RWPE2 (cell line): ENCODE measurements at regions not wholly inside any gene's neighbourhood (a gene's known extent, or its start where the extent isn't known, plus 50 kb on each side); places are given as distances from the start of the nearest gene placed in this dataset.

ENCODE experiments used
- ATAC-seq: fragments of 200-7000 bp; cut with Tn5 transposase; 3 replicates; pipeline ENCODE4 v1.9.1; 2021; ENCODE audit warnings: low read depth
- DNase-seq: peaks from one replicate; pipeline ENCODE4 v3.0.0-alpha.2; 2020; ENCODE audit warnings: low spot score
- H3K27ac ChIP-seq: fragments of 450-650 bp; 2 replicates; pipeline ENCODE4 v1.5.1; 2017; ENCODE audit warnings: mild to moderate bottlenecking; ENCODE audit not compliant: poor library complexity, severe bottlenecking
- H3K27me3 ChIP-seq: fragments of 250-450 bp; sonication (Bioruptor Pico); 2 replicates; pipeline ENCODE4 v1.5.1; 2021; ENCODE audit warnings: mild to moderate bottlenecking, moderate library complexity; ENCODE audit not compliant: insufficient read depth, poor library complexity, severe bottlenecking
- H3K36me3 ChIP-seq: fragments of 250-450 bp; sonication (Bioruptor Pico); 2 replicates; pipeline ENCODE4 v1.5.1; 2020; ENCODE audit warnings: low read depth, mild to moderate bottlenecking, moderate library complexity
- H3K4me1 ChIP-seq: fragments of 250-450 bp; sonication (Bioruptor Pico); 2 replicates; pipeline ENCODE4 v1.5.1; 2021; ENCODE audit warnings: mild to moderate bottlenecking, moderate library complexity; ENCODE audit not compliant: insufficient read depth, poor library complexity, severe bottlenecking
- H3K4me3 ChIP-seq: fragments of 250-450 bp; sonication (Bioruptor Pico); 2 replicates; pipeline ENCODE4 v1.5.1; 2021; ENCODE audit warnings: mild to moderate bottlenecking, moderate library complexity; ENCODE audit not compliant: severe bottlenecking
- H3K9me3 ChIP-seq: fragments of 250-450 bp; sonication (Bioruptor Pico); 2 replicates; pipeline ENCODE4 v1.5.1; 2021; ENCODE audit warnings: mild to moderate bottlenecking, moderate library complexity; ENCODE audit not compliant: severe bottlenecking
- TF ChIP-seq, protein P1 (sequence below): fragments of 450-650 bp; IDR thresholded peaks from one replicate; pipeline ENCODE4 v1.5.1; 2017; ENCODE audit warnings: mild to moderate bottlenecking, moderate library complexity; ENCODE audit not compliant: poor library complexity, severe bottlenecking

DNA sequence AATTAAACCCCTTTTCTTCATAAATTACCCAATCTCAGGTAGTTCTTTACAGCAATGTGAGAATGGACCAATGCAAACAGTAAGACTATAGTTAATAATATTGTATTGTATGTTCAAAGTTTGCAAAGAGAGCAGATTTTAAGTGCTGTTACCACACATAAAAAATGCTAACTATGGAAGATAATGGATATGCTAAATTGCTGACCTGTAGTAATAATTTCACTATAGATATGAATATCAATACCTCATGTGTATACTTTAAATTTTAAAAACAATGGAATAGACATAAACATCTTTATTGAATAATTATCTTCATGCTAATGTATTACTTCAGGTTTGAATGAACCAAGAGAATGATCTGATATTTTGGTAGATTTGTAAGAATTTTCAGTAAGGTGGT, 552.4 kb upstream of the CHRM3 start:
- Histone ChIP-seq H3K27ac (no peak overlapping the region), H3K4me1 (no peaks in the 10 kb centered on the region), H3K27me3 (no peaks in the 10 kb centered on the region), H3K4me3 (no peak overlapping the region), H3K9me3 (no peaks in the 10 kb centered on the region), H3K36me3 (no peaks in the 10 kb centered on the region)
- TF ChIP-seq, protein P1, sequence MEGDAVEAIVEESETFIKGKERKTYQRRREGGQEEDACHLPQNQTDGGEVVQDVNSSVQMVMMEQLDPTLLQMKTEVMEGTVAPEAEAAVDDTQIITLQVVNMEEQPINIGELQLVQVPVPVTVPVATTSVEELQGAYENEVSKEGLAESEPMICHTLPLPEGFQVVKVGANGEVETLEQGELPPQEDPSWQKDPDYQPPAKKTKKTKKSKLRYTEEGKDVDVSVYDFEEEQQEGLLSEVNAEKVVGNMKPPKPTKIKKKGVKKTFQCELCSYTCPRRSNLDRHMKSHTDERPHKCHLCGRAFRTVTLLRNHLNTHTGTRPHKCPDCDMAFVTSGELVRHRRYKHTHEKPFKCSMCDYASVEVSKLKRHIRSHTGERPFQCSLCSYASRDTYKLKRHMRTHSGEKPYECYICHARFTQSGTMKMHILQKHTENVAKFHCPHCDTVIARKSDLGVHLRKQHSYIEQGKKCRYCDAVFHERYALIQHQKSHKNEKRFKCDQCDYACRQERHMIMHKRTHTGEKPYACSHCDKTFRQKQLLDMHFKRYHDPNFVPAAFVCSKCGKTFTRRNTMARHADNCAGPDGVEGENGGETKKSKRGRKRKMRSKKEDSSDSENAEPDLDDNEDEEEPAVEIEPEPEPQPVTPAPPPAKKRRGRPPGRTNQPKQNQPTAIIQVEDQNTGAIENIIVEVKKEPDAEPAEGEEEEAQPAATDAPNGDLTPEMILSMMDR: no peak
- no peak for DNase-seq
- ATAC-seq: no peak

DNA sequence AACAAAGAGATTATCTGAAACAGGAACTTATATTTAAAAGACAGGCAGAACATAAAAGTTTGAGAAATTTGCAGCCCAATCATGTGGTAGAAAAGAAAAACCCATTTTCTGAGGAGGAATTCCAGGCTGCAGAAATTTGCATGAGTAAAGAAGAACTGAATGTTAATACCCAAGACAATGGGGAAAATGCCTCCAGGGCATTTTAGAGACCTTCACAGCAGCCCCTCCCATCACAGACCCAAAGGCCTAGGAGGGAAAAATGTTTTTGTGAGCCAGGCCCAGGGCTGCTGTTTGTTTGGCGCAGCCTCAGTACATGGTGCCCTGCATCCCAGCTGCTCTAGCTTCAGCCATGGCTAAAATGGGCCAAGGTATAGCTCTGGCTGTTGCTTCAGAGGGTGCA, 554.3 kb upstream of the CHRM3 start:
- Histone ChIP-seq H3K27me3 (no peaks in the 10 kb centered on the region), H3K36me3 (no peaks in the 10 kb centered on the region), H3K4me1 (no peaks in the 10 kb centered on the region), H3K9me3 (no peaks in the 10 kb centered on the region), H3K4me3 (no peak overlapping the region), H3K27ac (no peak overlapping the region)
- DNase-seq: no peak
- TF ChIP-seq, protein P1: no peak
- ATAC-seq: no peak

DNA sequence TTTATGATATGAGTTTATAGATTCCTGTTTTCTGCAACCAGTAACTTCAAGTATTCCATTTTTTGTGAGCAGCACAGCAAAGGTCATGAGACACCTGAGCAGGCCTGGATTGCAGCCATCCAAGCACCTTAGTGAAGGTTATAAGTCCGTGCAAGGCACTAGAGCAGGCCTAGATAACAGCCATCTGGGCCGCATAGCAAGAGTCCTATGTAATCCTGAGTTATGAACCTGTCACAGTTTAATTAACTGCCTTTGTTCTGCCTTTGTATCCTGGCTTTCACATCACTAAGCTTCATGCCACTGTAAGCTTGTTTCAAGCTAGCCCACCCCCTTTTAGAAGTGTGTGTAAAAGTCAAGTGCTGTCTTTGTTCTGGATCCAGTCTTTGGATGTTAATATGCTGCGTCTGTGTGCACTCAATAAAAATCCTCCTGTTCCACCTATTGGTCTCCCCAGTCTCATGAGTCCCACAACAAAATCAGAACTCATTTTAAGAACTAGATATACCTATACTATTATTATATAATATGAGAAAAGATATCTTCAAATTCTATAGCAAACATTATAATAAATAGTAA, 556.2 kb upstream of the CHRM3 start:
- no peaks in the 10 kb centered on the region for H3K4me1 ChIP-seq
- no peak for ATAC-seq
- H3K36me3 ChIP-seq: no peaks in the 10 kb centered on the region
- no peaks in the 10 kb centered on the region for H3K27me3 ChIP-seq
- TF ChIP-seq, protein P1: no peak
- H3K9me3 ChIP-seq: no peaks in the 10 kb centered on the region
- H3K4me3 ChIP-seq: no peak overlapping the region
- DNase-seq: no peak
- H3K27ac ChIP-seq: no peak overlapping the region

DNA sequence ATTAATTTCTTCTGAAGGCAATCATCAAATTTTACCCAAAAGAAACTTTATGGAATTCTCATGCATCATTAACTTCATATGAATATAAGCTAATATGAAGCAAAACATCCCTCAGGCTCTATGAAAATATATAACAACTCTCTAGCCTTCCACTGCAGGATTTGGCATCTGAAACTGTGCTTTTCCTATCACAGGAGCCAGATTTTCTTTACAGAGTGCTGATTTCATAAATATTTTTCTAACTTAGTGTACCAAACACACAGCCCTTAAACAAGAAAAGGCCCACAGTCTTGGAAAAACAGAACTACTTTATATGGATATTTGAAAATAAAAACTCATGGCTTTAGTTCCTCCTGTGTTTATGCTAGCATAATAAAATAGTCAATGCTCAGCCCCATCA, 559.5 kb upstream of the CHRM3 start:
- no peaks in the 10 kb centered on the region for H3K4me1 ChIP-seq
- TF ChIP-seq, protein P1: no peak
- H3K9me3 ChIP-seq: no peaks in the 10 kb centered on the region
- no peaks in the 10 kb centered on the region for H3K27me3 ChIP-seq
- DNase-seq (no peak), ATAC-seq (no peak)
- no peaks in the 10 kb centered on the region for H3K36me3 ChIP-seq
- H3K27ac ChIP-seq: no peak overlapping the region
- H3K4me3 ChIP-seq: no peak overlapping the region

DNA sequence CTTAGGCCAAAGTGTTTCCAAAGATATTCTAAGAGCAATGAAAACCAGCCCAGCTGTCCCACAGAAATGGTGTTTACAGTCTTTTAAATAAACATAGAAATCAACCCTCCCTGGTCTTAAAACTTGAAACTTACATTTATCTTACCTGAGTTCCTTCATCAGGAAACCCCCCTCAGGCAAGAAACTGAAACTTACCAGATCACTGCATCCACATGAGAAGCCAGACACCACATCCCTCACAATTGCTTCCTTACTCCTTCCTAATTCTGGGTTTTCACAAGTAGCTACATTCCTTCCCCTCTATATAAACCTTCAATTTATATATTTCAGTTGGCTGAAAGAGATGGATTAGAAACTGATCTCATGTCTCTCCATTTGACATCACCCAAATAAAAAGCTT, 563.0 kb upstream of the CHRM3 start:
- no peak overlapping the region for H3K4me3 ChIP-seq
- no peak for ATAC-seq

More for the DNA sequence above, 563.0 kb upstream of the CHRM3 start:
- Histone ChIP-seq H3K27ac (no peak overlapping the region), H3K9me3 (no peaks in the 10 kb centered on the region), H3K4me1 (no peaks in the 10 kb centered on the region), H3K27me3 (no peaks in the 10 kb centered on the region), H3K36me3 (no peaks in the 10 kb centered on the region)
- TF ChIP-seq, protein P1: no peak
- DNase-seq: no peak
